ENCODE measurements at regions not wholly inside any gene's neighbourhood (a gene's known extent, or its start where the extent isn't known, plus 50 kb on each side); places are given as distances from the start of the nearest gene placed in this dataset.

DNA sequence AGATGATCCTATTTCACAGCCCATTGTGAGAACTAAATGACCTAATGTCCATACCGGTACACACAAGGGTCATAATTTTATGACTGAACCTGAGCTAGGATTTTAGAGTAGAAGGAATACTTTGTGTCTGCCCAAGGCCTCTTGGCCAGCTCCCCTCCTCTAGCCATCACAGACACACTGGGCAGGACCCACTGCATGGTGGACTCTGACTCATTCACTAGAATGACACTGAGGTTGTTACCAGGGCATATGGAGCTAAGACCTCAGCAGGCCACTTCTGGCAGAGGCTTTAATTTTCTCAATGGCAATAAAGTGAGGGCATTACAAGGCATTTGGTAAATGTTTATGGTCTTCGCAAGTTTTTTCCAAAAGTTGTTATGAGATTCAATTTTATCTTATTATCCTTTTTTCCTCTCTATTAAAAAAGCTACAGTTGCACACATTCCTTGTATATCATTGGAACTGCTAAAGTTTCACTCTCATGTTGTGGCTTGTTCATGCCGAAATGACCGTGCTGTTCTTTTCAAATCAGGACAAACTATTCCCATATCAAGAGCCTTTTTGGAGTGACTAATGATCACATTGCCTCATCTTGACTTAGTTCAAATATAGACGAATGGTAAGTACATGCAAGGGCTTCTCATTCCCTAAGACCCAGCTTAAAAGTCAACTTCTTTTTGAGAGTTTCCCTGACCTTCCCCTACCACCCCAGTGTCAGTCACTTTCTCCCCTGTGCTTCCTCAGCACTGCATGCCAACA, 595.7 kb downstream of the ACTL7B start:
- TF ChIP-seq, protein P1, sequence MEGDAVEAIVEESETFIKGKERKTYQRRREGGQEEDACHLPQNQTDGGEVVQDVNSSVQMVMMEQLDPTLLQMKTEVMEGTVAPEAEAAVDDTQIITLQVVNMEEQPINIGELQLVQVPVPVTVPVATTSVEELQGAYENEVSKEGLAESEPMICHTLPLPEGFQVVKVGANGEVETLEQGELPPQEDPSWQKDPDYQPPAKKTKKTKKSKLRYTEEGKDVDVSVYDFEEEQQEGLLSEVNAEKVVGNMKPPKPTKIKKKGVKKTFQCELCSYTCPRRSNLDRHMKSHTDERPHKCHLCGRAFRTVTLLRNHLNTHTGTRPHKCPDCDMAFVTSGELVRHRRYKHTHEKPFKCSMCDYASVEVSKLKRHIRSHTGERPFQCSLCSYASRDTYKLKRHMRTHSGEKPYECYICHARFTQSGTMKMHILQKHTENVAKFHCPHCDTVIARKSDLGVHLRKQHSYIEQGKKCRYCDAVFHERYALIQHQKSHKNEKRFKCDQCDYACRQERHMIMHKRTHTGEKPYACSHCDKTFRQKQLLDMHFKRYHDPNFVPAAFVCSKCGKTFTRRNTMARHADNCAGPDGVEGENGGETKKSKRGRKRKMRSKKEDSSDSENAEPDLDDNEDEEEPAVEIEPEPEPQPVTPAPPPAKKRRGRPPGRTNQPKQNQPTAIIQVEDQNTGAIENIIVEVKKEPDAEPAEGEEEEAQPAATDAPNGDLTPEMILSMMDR (IDR thresholded peaks at IDR 0.05), result no peak
- TF ChIP-seq POLR2A (IDR thresholded peaks at IDR 0.05), result no peak
